SK-N-SH treated with all-trans-retinoic acid at 6 μM for 48 hours (cell line): ENCODE measurements at regions not wholly inside any gene's neighbourhood (a gene's known extent, or its start where the extent isn't known, plus 50 kb on each side); places are given as distances from the start of the nearest gene placed in this dataset.

ENCODE experiments used
- ARNTL ChIP-seq: fragments of 450-650 bp; formaldehyde crosslinking; IDR thresholded peaks from 2 replicates; pipeline ENCODE4 v1.5.0; 2020; ENCODE audit warnings: low read depth, mild to moderate bottlenecking, moderate library complexity, borderline replicate concordance
- BACH2 ChIP-seq: fragments of 250-450 bp; sonication (Bioruptor Pico); IDR thresholded peaks from 2 replicates; pipeline ENCODE4 v1.9.0; 2021; ENCODE audit warnings: mild to moderate bottlenecking, borderline replicate concordance
- ISL1 ChIP-seq: fragments of 250-450 bp; sonication (Bioruptor Pico); IDR thresholded peaks from 2 replicates; pipeline ENCODE4 v2.1.2; 2022; ENCODE audit warnings: mild to moderate bottlenecking, moderate library complexity
- PPARA ChIP-seq: fragments of 250-450 bp; sonication (Bioruptor Pico); IDR thresholded peaks from 2 replicates; pipeline ENCODE4 v1.5.0; 2020; ENCODE audit warnings: mild to moderate bottlenecking, borderline replicate concordance
- ZC3H10 ChIP-seq: fragments of 250-450 bp; sonication (Bioruptor Pico); IDR thresholded peaks from 2 replicates; pipeline ENCODE4 v1.5.1; 2021; ENCODE audit warnings: mild to moderate bottlenecking, moderate library complexity
- ZFP30 ChIP-seq: fragments of 450-650 bp; formaldehyde crosslinking; IDR thresholded peaks from 2 replicates; pipeline ENCODE4 v1.5.0; 2022; ENCODE audit warnings: mild to moderate bottlenecking, moderate library complexity

GRCh38 chr2:40037303-40037702 is 258.2 kb upstream of the THUMPD2 start:
- TF ChIP-seq ARNTL (CRISPR knock-in tag) (no peak), ZC3H10 (no peak), BACH2 (CRISPR knock-in tag) (no peak), ISL1 (CRISPR knock-in tag) (no peak), ZFP30 (CRISPR knock-in tag) (no peak), PPARA (no peak)
